ENCODE measurements at regions not wholly inside any gene's neighbourhood (a gene's known extent, or its start where the extent isn't known, plus 50 kb on each side); places are given as distances from the start of the nearest gene placed in this dataset.

GRCh38 chr9:13847270-13847669, 466.7 kb downstream of the NFIB start:
- TF ChIP-seq CTCF (IDR thresholded peaks at IDR 0.05; ENCODE audit: low read length) (no peak), EZH2 (IDR thresholded peaks at IDR 0.05; ENCODE audit: borderline replicate concordance, low read length) (no peak)
